H9 (cell line): ENCODE measurements at regions not wholly inside any gene's neighbourhood (a gene's known extent, or its start where the extent isn't known, plus 50 kb on each side); places are given as distances from the start of the nearest gene placed in this dataset.

Source experiments
- DNase-seq: peaks from one replicate; pipeline ENCODE4 v3.0.0-alpha.2; 2017
- H2AFZ ChIP-seq: one replicate; pipeline ENCODE4 v1.6.1; 2013; ENCODE audit warnings: mild to moderate bottlenecking, low read length, control low read depth, moderate library complexity
- H2AK5ac ChIP-seq: 2 replicates; pipeline ENCODE4 v1.6.1; 2013; ENCODE audit warnings: low read length, control low read depth, mixed read lengths; ENCODE audit not compliant: insufficient read length
- H2BK120ac ChIP-seq: one replicate; pipeline ENCODE4 v1.6.1; 2013; ENCODE audit warnings: low read depth, mild to moderate bottlenecking, low read length, control low read depth, inconsistent platforms; ENCODE audit not compliant: poor library complexity, severe bottlenecking
- H2BK12ac ChIP-seq: 2 replicates; pipeline ENCODE4 v1.6.1; 2013; ENCODE audit warnings: low read length, control low read depth, mixed read lengths, low read depth; ENCODE audit not compliant: insufficient read length
- H2BK15ac ChIP-seq: 2 replicates; pipeline ENCODE4 v1.6.1; 2013; ENCODE audit warnings: low read depth, low read length, control low read depth
- H2BK20ac ChIP-seq: one replicate; pipeline ENCODE4 v1.6.1; 2013; ENCODE audit warnings: low read depth, mild to moderate bottlenecking, low read length, control low read depth, inconsistent platforms; ENCODE audit not compliant: poor library complexity, severe bottlenecking
- H2BK5ac ChIP-seq: 2 replicates; pipeline ENCODE4 v1.6.1; 2013; ENCODE audit warnings: low read length, control low read depth, mixed read lengths; ENCODE audit not compliant: insufficient read length
- H3K14ac ChIP-seq: 2 replicates; pipeline ENCODE4 v1.6.1; 2013; ENCODE audit warnings: low read length, control low read depth; ENCODE audit not compliant: insufficient read depth
- H3K18ac ChIP-seq: 2 replicates; pipeline ENCODE4 v1.6.1; 2013; ENCODE audit warnings: low read depth, mild to moderate bottlenecking, mixed read lengths, low read length, control low read depth; ENCODE audit not compliant: insufficient read length
- H3K23ac ChIP-seq: 2 replicates; pipeline ENCODE4 v1.6.1; 2013; ENCODE audit warnings: low read length, control low read depth, mixed read lengths, low read depth; ENCODE audit not compliant: insufficient read length
- H3K23me2 ChIP-seq: 2 replicates; pipeline ENCODE4 v1.6.1; 2013; ENCODE audit warnings: low read depth, mild to moderate bottlenecking, mixed read lengths, low read length, control low read depth; ENCODE audit not compliant: insufficient read length, poor library complexity, severe bottlenecking
- H3K27ac ChIP-seq: 2 replicates; pipeline ENCODE4 v1.5.1; 2013; ENCODE audit warnings: low read length, control low read depth, mixed read lengths, low read depth; ENCODE audit not compliant: insufficient read length
- H3K27me3 ChIP-seq: 2 replicates; pipeline ENCODE4 v1.6.1; 2013; ENCODE audit warnings: low read length, control low read depth, inconsistent platforms; ENCODE audit not compliant: insufficient read depth
- H3K4ac ChIP-seq: 2 replicates; pipeline ENCODE4 v1.6.1; 2013; ENCODE audit warnings: low read depth, mild to moderate bottlenecking, control low read depth, inconsistent platforms, low read length, moderate library complexity
- H3K4me1 ChIP-seq: 2 replicates; pipeline ENCODE4 v1.6.1; 2013; ENCODE audit warnings: low read length, control low read depth, inconsistent platforms; ENCODE audit not compliant: insufficient read depth
- H3K4me2 ChIP-seq: 2 replicates; pipeline ENCODE4 v1.6.1; 2013; ENCODE audit warnings: low read length, control low read depth, mixed read lengths; ENCODE audit not compliant: insufficient read length, insufficient read depth
- H3K56ac ChIP-seq: 2 replicates; pipeline ENCODE4 v1.6.1; 2013; ENCODE audit warnings: low read depth, mild to moderate bottlenecking, mixed read lengths, low read length, control low read depth; ENCODE audit not compliant: insufficient read length
- H3K79me1 ChIP-seq: 2 replicates; pipeline ENCODE4 v1.6.1; 2013; ENCODE audit warnings: low read depth, mild to moderate bottlenecking, moderate library complexity, low read length, control low read depth, inconsistent platforms; ENCODE audit not compliant: insufficient read depth, poor library complexity, severe bottlenecking
- H3K79me2 ChIP-seq: 2 replicates; pipeline ENCODE4 v1.6.1; 2013; ENCODE audit warnings: low read length, control low read depth, inconsistent platforms; ENCODE audit not compliant: insufficient read depth
- H3K9ac ChIP-seq: 2 replicates; pipeline ENCODE4 v1.6.1; 2013; ENCODE audit warnings: low read length, control low read depth, mixed read lengths; ENCODE audit not compliant: insufficient read length; ENCODE audit errors: extremely low read depth
- H3K9me3 ChIP-seq: one replicate; pipeline ENCODE4 v1.6.1; 2013; ENCODE audit warnings: low read depth, low read length, inconsistent platforms; ENCODE audit not compliant: control insufficient read depth
- H3T11ph ChIP-seq: one replicate; pipeline ENCODE4 v1.6.1; 2013; ENCODE audit warnings: mild to moderate bottlenecking, low read length, control low read depth, inconsistent platforms
- H4K20me1 ChIP-seq: one replicate; pipeline ENCODE4 v1.6.1; 2013; ENCODE audit not compliant: control insufficient read depth, insufficient read length, insufficient read depth
- H4K5ac ChIP-seq: 2 replicates; pipeline ENCODE4 v1.6.1; 2013; ENCODE audit warnings: low read depth, mild to moderate bottlenecking, mixed read lengths, low read length, control low read depth; ENCODE audit not compliant: insufficient read length
- H4K8ac ChIP-seq: replicated peaks from 2 replicates; pipeline ENCODE4 v1.6.1; 2013; ENCODE audit warnings: low read length, control low read depth, mixed read lengths, low read depth; ENCODE audit not compliant: insufficient read length
- H4K91ac ChIP-seq: 2 replicates; pipeline ENCODE4 v1.6.1; 2013; ENCODE audit warnings: low read depth, mild to moderate bottlenecking, moderate library complexity, mixed read lengths, low read length, control low read depth; ENCODE audit not compliant: insufficient read length
- H3K27ac Mint-ChIP-seq, 3 experiments: 2 replicates in 2 of 3; 3 replicates in 1 of 3; pipeline ENCODE4 v1.8.0; 2020 to 2021; ENCODE audit warnings: mixed read lengths in 3 of 3, mild to moderate bottlenecking in 1 of 3, moderate library complexity in 1 of 3
- H3K27me3 Mint-ChIP-seq: 2 replicates; pipeline ENCODE4 v1.8.0; 2021; ENCODE audit warnings: low read depth, mild to moderate bottlenecking, moderate library complexity, mixed read lengths
- H3K36me3 Mint-ChIP-seq, 3 experiments: 2 replicates in 2 of 3; 3 replicates in 1 of 3; pipeline ENCODE4 v1.8.0; 2020 to 2021; ENCODE audit warnings: low read depth in 3 of 3, mixed read lengths in 3 of 3; ENCODE audit not compliant: insufficient read depth in 1 of 3
- H3K4me1 Mint-ChIP-seq, 2 experiments: 2 replicates each; pipeline ENCODE4 v1.8.0; 2020; ENCODE audit warnings: mixed read lengths in 2 of 2
- H3K4me3 Mint-ChIP-seq, 2 experiments: 2 replicates in 1 of 2; 3 replicates in 1 of 2; pipeline ENCODE4 v1.8.0; 2020 to 2021; ENCODE audit warnings: mild to moderate bottlenecking in 2 of 2, mixed read lengths in 2 of 2, moderate library complexity in 1 of 2
- H3K9me3 Mint-ChIP-seq, 2 experiments: 2 replicates in 1 of 2; 3 replicates in 1 of 2; pipeline ENCODE4 v1.8.0; 2020; ENCODE audit warnings: mild to moderate bottlenecking in 2 of 2, mixed read lengths in 2 of 2, moderate library complexity in 1 of 2
- CTCF ChIP-seq: fragments of 200-600 bp; sonication (generic); conservative IDR thresholded peaks from 3 replicates; pipeline ENCODE4 v1.8.0; 2021; ENCODE audit warnings: antibody characterized with exemption, mild to moderate bottlenecking
- WGBS: extraction: QIAGEN DNeasy Blood & Tissue Kit; methylation state at CpG from one replicate; pipeline ENCODE4 v1.1.7; 2013; ENCODE audit warnings: missing lambda C conversion rate, low lambda C conversion rate, mixed read lengths; ENCODE audit not compliant: insufficient read length; ENCODE audit errors: extremely low coverage; 5-methylcytosine and 5-hydroxymethylcytosine counted together

- Histone ChIP-seq H4K5ac (no peak overlapping the region), H3K56ac (no peak overlapping the region), H3K23me2 (no peaks in the 10 kb centered on the region), H3K79me1 (no peaks in the 10 kb centered on the region), H2BK20ac (no peak overlapping the region), H2AK5ac (no peak overlapping the region), H3K14ac (no peak overlapping the region), H3K18ac (no peak overlapping the region), H4K91ac (no peak overlapping the region), H2BK120ac (no peak overlapping the region), H3K4me1 (no peaks in the 10 kb centered on the region), H3K9me3 (no peaks in the 10 kb centered on the region), H3K79me2 (no peaks in the 10 kb centered on the region), H3K9ac (no peak overlapping the region), H3K4me2 (no peak overlapping the region), H2BK15ac (no peak overlapping the region), H2BK12ac (no peak overlapping the region), H2BK5ac (no peak overlapping the region), H3K23ac (no peak overlapping the region), H3K27me3 (no peaks in the 10 kb centered on the region), H4K8ac (no peak overlapping the region), H3K4ac (no peak overlapping the region), H3K27ac (no peak overlapping the region), H4K20me1 (no peaks in the 10 kb centered on the region), H3T11ph (no peak overlapping the region), H2AFZ (no peak overlapping the region)
- no peak overlapping the region for H3K27ac Mint-ChIP-seq
- DNase-seq = no peak
- H3K36me3 Mint-ChIP-seq = no peaks in the 10 kb centered on the region; a peak in 1 of 7 replicates
- TF ChIP-seq CTCF = no peak
- H3K4me3 Mint-ChIP-seq = no peak overlapping the region
- no CpG with 5 or more reads among the region's 7 CpGs for WGBS
- H3K27me3 Mint-ChIP-seq = no peaks in the 10 kb centered on the region
- peaks cover 6 to 7% of the 10 kb centered on the region in 2 experiments; a peak in 2 of 4 replicates for H3K4me1 Mint-ChIP-seq
- H3K9me3 Mint-ChIP-seq = peaks cover 4 to 6% of the 10 kb centered on the region in 2 experiments; a peak in 2 of 5 replicates
Observed at GRCh38 chr7:46812101-46812675, 769.7 kb downstream of the TNS3 start.
